ENCODE measurements at regions not wholly inside any gene's neighbourhood (a gene's known extent, or its start where the extent isn't known, plus 50 kb on each side); places are given as distances from the start of the nearest gene placed in this dataset.
A peak's percentile ranks its signal among the peaks of the same experiment; 100 is the strongest.
"Not testable (repeated sequence)": the region's sequence is repeated elsewhere in the genome, so short reads cannot be mapped to it uniquely, and the experiment has no call there.

DNA sequence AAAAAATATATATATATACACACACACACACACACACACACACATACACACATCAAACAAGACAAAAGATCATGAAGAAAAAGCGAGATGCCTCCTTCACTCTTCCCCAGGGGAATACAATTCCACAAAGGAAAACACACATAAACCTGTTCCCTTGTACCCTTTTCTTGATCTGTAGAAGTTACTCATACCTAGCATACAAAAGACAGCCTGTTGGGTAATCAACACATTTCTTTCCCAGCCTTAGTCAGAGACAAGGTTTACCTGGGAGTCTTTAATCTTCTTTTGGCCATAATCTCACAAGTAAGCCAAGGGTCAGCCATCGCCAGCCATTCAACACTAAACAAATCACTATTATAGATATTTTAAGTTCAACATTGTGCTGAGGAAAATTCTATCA lies 407.0 kb downstream of the SUCLG1 start:
- DNase-seq (ENCODE audit: low spot score): no peak

DNA sequence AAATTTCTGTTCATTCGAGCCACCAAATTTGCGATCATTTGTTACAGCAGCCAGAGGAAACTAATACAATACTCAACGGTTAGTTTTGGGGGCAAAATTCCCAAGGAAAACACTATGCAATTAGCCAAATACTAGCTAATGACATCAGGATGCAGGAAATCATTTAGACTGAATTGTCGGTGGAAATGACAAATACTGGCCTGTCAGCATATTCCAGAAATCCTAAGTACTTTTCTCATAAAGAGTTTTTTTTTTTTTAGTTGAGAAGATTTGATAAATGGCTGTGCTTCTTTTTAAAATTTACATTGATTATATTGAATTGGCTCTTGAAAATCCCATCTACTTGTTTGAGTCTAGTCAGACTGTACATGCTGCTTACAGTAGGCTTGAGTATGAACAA lies 410.1 kb downstream of the SUCLG1 start:
- no peak for DNase-seq (ENCODE audit: low spot score)

- no peak for DNase-seq (ENCODE audit: low spot score)
These were observed 417.6 kb downstream of the SUCLG1 start for GRCh38 chr2:84041506-84041905.

- no peak for DNase-seq (ENCODE audit: low spot score)
These were observed 418.8 kb downstream of the SUCLG1 start for GRCh38 chr2:84040281-84040680.

GRCh38 chr2:84038866-84039265 lies 420.2 kb downstream of the SUCLG1 start:
- DNase-seq (ENCODE audit: low spot score): no peak

DNA sequence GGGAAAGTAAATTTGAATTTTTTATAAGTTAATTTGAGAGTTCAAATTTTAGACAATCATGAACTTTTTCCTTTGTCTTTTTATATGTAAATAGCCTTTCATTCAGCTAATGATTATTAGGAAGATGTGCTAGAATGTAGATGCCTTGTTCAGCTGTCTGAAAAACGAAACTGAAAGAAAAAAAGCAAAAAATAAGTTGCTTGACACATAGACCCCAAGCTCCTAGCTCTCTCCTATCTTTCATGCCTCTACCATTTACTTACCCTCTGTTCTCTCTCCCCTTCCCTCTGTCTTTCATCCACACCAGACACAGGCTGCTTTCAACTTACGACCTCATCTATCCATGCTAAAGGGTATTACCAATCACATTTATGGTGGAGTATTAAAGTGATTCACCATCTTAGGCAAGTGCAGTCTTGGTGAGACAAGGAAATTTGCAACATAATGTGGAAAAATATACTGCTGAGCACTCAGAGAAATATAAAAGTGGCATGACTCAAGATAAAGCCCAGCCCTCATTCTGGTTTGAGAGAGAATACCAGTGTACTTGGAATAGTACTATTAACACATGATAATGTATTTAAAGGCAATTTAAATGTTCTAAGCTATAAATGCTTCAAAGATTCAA lies 425.6 kb downstream of the SUCLG1 start:
- DNase-seq (ENCODE audit: low spot score): no peak

DNA sequence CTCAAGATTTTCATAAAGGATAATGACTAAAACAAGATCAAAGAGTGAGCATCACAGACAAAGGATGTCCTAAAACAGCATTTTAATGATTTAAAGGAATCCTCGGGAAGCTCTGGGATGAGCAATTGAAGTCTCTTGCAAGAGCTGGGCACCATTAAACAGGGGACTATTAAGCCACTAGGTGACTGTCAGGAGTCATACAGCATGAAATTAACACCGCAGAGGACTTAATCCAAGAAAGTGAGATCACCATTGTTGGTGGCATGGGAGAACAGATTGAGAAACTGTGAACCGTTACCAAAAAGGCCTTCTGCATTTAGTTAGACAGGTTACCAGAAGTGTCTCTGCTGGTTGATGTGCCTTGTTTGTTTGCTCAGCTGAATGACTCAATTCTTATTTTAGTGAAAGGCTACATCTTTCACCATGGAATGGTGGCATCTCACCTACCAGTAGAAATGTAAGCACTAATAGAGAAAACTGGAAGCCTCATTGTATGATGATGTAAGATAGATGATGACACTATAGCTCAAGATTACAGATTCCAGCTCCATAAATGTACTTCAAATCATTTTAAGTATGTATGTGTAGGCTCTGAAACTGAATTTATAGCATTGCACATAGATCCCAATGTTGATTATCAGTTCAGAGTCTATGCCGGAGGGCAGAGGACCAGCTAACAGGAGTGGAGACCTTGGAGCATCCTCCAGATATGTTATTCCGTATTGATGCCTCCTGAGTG lies 427.6 kb downstream of the SUCLG1 start:
- no peak for DNase-seq (ENCODE audit: low spot score)

DNA sequence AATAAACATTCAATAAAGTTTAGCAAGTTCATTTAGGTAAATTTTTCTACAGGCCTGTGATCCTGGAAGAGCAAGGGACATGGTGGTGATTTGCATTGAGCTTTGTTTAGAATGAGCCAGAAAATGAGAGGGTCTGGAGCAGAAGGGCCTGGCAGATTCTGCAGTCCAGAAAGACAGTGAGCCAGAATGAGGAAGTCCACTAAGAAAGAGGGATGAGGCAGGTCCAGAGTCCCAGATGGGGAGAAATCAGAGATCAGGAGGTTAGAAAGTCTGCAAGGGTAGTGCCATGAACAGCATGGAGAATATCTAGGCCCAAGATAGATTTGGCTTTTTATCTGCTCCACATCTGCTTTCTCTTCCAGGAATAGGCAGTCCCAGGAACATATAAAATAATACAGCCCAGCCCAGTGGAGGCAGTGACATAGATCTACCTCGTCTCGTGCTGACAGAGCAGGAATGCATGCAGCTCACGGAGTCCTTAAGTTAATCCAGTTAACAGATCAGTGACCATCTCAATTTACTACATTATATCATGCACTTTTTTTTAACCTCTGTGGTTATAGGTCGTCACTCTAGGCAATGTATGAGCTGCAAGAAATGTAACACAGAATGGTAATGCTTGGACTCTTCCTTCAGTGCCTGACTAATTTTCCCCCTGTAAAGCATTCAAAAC lies 429.0 kb downstream of the SUCLG1 start:
- DNase-seq (ENCODE audit: low spot score): no peak

DNA sequence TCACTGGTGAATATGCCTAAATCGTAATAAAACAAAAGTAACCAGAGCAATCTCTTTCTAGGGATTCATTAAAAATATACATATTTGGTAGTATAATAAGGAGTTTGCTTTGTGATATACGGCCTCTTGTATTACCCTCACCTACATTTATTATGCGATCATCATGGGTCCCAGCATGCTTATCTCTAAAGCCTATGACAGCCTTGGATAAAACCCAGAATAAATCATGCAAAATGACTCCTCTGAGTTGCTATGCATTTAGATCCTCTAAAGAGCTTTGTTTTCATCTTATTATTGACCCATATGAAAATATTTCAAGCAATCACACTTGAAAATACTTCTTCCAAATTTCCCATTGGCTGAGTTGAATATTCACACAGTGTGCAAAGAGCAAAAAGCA lies 432.3 kb downstream of the SUCLG1 start:
- DNase-seq (ENCODE audit: low spot score): no peak

DNA sequence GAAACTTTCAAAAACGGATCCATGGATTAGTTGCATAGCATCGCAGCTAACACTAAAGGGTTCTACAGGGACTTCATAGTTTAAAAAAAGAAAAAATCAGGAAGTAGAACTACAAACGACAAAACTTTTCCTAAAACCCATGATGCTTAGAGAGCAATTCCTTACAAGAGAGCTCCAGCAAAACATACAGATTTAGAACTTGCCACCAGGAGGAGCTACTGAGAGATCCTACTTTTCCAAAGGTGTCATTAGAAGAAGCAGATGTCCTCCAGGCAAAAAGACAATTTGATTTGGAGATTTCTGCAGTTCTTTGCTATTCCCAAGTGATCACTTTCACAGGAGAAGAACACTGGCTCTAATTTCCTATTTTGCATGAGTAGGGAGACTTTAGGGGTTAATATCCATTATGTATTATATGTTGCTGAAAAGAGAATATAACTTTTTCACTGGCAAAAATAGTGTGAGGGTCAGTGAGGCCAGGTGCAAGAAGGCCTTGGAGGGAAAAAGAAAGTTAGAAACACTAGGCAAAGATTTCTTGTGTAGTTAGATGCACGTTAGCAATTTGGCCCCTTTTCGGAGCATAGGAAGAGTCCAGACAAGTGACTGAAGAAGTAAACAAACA lies 436.2 kb downstream of the SUCLG1 start:
- peak; percentile 9 for DNase-seq (ENCODE audit: low spot score)

- no peak for DNase-seq (ENCODE audit: low spot score)
These were observed 442.1 kb downstream of the SUCLG1 start for GRCh38 chr2:84017010-84017409.

GRCh38 chr2:84016183-84016582 lies 442.9 kb downstream of the SUCLG1 start:
- DNase-seq (ENCODE audit: low spot score): no peak

DNA sequence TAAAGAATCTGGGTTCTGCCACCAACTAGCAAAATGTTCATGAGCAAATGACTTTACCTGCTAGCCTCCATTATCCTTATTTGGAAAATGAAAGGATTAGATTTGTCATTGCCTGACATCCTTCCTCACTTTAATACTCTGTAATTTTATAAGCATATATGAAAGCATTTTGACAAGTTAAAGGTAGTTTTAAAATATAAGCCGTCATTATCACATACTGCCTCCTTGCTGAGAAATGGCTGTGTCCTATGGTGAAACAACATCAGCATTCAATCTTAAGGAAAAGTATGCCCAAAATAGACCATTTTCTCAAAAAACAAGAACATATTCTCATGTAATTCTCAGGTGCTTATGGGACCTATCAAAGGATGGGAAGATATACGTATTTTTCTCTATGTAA lies 461.2 kb downstream of the SUCLG1 start:
- no peak for DNase-seq (ENCODE audit: low spot score)

DNA sequence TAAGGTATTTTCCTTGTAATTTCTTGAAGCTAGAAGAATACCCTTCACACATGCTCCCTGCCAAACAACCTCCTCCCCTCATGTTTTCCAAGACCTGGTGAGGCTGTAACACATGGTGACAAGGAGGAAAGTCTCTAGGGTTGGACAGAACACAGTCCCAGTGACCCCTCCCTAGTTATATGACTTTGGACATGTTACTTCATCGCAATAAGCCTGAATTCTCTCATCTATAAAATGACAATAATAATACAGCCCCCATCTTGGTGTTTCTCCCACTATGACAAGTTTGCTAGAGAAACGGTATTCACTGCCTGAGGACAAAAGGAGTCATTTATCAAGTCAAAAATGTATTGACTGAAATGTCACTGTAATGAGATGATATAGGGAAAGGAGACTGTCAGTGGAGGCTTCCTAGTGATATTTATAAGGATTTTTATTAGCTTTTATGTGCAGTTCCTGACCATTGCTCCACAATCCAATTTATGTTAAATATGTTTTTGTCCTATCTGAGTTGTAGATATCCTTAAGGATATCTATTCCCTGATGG lies 464.4 kb downstream of the SUCLG1 start:
- no peak for DNase-seq (ENCODE audit: low spot score)

- DNase-seq (ENCODE audit: low spot score): no peak
These were observed 465.0 kb downstream of the SUCLG1 start for GRCh38 chr2:83993873-83994632.

DNA sequence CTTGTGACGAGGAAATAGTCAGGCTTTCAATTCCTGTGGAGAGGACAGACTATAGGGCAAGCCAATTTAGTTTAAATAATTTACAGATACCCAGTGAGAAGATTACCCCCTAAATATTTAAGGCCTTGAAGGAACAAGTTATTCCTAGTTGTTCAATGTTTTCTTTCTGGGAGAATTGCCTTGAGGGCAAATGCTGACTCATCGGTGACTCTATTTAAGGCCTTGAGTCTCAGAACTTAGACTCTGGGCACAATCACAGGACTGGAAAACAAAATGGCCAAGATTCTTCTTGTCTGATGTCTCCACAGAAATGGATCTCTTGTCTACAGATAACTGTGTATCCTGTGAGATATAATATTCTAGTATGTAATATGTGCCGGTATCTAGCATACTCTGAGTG lies 467.1 kb downstream of the SUCLG1 start:
- DNase-seq (ENCODE audit: low spot score): no peak

DNA sequence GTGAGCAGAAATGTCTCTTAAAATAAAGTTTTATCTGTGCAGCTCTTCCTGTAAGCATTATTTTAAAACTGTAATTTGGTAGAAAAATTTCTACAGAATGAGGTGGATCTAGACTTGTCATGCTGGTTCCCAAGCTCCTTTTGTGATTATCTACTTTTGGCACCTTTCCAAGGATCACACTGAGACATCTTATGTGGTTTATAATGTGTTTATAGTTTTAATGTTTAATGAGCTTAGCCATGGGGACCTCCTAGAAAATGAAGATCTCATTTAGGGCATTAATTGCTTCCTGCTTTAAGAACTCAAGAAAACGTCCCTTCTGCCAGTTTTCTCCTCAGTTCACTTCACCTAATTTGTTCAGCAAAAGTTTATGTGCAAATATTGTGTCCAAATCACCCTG lies 468.4 kb downstream of the SUCLG1 start:
- no peak for DNase-seq (ENCODE audit: low spot score)

DNA sequence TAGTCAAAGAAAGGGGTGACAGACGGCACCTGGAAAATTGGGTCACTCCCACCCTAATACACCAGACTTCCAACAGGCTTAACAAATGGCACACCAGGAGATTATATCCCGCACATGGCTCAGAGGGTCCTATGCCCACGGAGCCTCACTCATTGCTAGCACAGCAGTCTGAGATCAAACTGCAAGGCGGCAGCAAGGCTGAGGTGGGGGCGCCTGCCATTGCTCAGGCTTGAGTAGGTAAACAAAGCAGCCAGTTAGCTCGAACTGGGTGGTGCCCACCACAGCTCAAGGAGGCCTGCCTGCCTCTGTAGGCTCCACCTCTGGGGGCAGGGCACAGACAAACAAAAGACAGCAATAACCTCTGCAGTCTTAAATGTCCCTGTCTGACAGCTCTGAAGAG lies 482.5 kb downstream of the SUCLG1 start:
- DNase-seq (ENCODE audit: low spot score): not testable (repeated sequence)

- no peak for DNase-seq (ENCODE audit: low spot score)
These were observed 487.0 kb downstream of the SUCLG1 start for GRCh38 chr2:83972128-83972527.

DNA sequence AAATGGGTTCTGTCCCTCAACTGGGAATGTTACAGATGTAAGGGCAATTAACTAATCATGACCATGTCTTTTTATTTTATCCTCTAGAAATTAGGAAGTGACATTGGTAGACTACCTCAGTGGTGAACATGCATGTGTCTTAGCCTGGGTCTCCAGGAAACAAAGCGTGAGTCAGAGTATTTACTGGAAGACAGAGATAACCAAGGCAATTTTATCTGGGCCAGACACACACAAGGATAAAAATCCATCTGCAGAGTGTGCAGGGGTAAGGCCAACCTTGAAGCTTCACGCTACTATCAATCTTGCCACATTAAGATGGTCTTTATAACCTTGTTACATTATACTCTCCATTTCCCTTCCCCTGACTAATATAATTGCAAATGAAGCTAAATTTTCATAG lies 487.5 kb downstream of the SUCLG1 start:
- no peak for DNase-seq (ENCODE audit: low spot score)

DNA sequence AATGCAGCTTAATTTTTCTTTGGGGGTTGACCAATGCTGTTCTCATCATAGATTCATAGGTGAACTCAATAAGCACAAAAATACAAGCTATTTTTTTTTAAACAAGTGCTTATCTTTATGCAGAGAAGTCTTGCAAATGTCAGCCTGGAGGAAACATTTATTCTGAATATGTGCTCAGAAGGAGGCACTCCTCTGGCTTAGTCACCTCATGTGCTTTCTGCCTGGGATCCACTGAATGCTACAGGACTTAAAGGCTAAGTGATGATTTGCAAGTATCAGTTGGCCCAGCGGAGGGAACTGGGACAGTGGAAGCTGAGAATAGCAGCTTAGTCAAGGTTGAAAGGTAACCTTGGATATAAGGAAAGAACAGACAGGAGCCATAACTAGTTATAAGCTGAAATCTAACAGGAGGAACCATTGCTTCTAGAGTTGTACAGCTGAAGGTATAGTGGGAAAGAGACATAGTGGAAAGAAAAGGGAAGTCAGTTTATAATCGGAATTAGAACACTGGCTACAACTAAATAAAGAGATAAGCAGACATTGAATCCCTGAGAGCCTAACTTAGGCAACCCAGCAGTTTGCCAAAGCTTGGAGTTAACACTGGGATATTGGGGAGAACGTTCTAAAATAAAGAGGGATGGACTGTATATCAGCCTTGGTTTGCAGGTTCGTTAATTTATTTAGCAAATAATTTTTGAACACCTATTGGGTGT lies 488.7 kb downstream of the SUCLG1 start:
- no peak for DNase-seq (ENCODE audit: low spot score)

Data from putamen (tissue), 1 donor.